COLO668 (cell line): ENCODE measurements at regions not wholly inside any gene's neighbourhood (a gene's known extent, or its start where the extent isn't known, plus 50 kb on each side); places are given as distances from the start of the nearest gene placed in this dataset.

Experiments used
- DNase-seq: peaks from one replicate; lab custom pipeline; 2025; ENCODE audit not compliant: unreplicated experiment; lab: John Stamatoyannopoulos, UW

DNA sequence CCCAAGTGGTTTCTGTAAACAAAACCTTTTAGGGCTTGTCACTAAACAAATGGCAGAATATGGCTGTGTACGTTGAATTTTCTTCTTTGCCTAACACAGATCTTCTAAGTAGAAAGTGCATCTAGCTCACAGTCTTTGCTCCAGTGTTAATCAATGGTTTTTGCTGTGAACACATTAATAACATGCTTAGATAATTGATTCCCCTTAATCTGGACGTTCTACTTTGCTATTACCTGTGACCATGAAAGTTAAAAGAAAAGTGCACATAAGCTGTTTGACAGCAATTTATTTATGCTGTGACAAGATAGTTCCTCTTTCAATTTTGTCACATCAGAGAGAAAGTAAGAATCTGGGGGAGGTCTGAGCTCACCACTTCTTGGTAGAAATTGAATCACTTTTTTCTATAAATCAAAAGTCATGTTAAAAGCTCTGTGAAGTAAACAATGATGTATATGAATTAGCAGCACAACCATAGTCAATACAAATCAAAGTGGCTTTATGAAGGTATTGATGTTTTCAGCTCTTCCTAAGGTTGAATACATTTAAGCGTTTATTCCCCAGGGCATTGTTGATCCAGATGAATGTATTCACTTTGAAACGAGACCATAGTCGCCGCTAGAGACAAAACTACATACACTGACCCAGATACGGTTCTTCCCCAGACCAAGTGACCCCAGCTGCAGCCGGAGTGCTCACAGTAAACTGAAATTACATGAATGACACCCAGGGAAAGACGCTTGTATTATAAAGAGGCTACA, 174.6 kb upstream of the ZNF608 start:
- no peak for DNase-seq

DNA sequence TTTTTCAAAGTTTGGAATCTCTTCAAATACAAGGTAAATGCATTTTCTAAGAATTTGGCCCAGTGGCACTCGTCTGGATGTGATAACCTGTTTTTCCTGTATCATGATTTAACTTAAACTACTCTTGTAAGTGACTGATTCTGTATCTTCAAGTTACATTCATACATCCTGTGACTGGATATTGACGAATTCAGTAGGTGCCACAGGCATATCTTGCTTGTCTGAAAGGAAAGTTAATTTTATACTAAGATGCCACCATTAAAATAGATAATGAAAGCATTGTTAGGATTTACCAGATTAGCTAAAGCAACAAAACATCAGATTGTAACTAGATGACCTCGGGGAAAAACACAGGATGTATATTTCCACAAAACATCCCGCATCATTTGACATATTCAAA, 175.3 kb upstream of the ZNF608 start:
- DNase-seq = no peak

DNA sequence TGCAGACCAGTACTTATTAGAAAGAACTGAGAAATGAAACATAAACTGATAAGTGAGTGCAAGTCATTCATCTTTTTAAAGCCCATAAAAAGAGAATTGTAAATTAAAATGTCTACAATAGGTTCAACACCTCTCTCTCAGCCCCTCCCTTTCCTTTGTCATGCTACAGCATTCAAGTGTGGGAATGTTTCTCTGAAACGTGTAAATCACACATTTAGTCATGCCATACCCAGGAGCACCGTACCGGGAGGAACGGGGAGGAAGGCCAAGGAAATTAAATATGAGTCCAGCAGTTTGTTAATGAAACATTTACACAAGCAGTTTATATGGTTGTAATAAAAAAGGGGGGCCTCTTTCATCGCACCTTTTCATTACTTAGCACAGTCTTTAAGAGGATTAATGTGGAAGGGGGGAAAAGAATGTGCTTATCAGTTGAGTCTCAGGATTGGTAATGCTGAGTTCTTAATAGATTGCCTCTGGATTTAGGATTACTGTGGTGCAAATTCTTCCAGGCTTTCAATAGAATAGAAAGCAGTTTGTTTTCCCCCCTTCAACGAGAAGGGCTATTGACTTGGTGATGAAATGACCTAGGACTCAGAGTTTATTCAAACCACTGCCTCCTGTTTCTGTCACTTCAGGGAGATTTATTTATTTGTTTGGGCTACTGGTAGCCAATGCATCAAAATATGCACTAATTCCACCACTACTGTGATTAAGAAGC, 176.0 kb upstream of the ZNF608 start:
- no peak for DNase-seq

DNA sequence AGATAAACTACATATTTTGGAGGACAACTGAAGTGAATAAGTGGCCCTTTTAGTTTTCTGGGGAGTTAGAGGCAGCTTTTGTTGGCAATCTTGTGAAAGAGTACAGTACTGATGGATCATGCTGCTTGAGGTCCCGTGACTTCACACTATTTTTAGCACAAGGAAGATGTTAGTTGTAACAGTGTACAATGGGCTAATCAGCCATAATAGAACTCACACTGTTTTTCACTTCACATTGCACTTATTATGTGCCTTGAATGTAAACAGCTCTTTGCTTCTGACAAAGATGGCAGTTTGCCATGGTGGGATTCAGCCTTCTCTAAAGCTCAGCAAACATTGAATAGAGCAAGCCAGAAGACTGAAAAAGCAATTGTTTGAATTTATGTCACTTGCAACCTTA, 176.7 kb upstream of the ZNF608 start:
- DNase-seq = peak; percentile 20

DNA sequence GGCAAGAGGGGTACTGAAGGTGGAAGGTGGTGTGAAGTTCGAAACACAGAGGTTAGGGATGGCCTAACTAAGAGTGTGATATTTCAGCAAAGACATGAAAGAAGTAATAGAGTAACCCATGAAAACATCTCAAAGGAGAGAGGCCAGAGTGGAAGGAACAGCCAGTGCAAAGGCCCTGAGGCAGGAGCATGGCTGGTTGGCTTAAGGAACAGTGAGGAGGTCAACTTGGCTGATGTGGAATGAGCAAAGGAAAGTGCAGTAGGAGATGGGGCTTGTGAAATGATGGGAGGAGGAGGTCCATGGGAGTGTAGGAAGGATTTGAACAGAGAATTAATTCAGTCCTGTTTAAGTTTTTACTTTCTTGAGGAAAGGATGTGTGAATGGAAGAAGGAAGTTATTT, 178.3 kb upstream of the ZNF608 start:
- no peak for DNase-seq

DNA sequence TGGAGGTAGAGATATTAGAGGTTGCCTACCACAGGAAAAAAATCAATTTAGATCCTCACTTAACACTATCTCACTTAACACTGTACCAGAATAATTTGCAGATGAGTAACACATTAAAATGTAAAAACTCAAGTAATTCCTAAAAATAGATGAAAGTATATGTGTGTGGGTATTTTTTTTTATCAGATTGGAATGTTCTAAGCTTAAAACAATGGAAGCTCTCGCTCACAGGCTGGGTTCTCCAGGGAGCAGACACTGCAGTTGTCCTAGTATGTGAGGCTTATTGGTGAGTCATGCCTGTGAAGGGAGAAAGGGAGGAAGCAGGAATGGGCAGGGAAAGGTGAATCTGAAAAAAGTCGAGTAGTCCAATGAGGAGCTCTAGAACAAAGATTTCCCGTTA, 181.3 kb upstream of the ZNF608 start:
- no peak for DNase-seq

DNA sequence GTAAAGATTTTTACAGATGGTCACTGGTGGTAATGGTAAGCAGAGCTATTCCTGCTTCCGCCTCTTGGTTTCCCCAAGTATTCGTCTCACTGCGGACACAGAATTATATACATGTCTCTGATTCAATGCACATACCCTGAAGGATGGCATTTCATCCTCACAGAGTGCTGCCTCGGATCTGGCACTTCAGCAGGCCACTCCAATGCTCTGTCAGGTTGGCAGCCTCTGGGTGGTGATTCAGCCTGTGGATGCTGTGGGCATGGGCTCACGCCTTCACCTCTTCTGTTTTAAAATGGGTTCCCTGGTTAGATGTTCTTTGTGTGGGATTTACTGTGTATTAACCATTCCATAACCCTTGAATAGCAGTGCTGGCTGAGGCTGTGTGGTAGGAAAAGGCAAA, 182.6 kb upstream of the ZNF608 start:
- DNase-seq = no peak

DNA sequence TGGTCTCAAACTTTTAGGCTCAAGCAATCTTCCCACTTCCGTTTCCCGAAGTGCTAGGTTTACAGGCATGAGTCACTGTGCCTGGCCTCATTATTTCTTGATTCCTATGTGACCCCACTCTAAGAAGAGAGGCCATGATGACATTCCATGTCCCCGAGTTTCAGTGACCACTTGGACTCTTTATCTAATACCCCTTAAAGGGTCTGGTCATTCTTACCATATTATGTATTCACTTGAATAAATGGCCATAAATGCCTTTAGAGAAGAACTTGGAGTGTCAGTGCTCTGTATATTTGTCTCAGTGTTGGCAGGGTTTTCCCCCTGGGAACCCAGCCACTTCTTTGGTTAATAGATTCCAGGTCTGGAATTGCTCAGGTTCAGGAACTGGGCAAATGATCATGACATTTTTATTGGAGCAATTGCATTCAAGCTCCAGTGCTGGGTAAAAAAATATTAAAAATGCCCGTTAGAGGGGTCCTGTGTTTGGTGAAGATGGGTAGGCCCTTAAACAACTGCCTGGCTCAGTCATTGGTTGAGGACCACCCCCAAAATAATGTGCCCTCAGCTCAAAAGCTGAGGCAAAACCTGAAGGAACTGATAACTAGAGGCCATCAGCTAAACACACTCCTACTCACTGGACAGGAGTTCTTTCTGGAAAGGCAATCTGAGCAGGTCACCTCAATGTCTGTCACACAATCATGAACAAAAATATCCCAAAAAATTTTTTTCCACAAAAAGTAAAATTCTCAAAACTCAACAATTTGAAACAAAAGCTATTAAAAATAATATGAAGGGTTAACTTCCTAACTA, 186.6 kb upstream of the ZNF608 start:
- DNase-seq = no peak

DNA sequence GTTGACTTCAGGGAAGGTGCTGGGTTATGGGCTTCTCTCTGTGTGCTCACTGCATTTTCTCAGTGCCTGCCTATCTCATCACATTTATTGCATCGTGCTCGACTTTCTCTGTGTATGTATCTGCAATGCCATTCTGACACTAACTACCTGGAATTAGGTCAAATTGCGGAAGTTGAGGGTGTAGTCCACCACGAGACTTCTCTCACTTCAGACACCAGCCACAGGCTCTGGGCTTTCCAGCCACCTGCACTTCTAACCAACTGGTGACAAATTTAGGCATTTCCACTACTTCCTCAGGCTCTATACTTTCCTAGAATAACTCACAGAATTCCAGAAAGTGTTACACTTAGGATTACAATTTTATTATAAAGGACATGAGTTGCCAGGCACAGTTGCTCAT, 188.6 kb upstream of the ZNF608 start:
- no peak for DNase-seq

DNA sequence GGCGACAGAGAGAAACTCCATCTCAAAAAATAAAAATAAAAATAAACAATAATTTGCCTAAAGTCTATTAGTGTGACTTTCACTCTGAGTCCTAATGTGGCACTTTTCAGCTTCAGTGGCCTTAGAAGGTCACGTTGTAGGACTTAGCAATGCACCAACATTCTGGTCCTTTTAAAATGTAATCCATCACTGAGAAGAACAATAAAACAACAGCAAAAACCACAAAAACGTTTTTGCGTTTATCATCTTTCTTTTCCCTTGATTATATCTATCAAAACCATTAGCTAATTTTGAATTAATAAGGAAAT, 190.1 kb upstream of the ZNF608 start:
- DNase-seq = no peak

DNA sequence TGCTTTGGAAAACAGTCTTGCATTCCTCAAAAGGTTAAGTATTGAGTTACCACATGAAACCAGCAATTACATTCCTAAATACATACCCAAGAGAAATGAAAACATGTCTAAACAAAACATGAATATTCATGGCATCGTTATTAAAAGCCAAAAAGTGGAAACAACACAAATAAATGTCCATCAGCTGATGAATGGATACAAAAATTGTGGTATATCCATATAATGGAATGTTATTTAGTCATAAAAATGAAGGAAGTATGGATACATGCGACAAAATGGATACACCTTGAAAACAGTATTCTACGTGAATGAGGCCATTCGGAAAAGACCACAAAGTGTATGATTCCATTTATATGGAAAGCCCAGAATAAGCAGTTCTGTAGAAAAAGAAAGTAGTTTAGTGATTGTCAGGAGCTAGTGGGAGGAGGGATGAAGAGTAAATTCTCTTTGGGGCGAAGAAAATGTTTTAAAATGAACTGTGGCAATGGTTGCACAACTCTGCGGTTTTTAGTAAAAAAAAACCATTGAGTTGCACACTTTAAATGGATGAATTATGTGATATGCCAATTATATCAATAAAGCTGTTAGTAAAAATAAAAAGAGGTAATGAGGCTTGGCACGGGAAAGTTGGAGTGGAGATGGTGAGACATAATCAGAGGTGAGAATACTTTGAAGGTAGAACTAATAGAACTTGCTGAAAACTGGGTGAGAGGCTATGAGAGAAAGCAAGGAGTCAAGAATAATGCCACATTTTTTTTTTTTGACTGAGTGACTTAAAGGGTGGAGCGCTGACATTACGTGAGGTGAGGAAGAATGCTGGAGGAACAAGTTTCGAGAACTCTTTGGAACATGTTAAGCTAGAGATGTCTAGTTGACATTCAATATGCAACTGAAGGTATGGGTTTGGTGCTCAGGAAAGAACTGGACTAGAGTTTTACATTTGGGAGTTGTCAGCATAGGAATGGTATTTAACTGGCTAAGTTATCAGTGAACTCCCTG, 194.9 kb upstream of the ZNF608 start:
- DNase-seq = no peak

DNA sequence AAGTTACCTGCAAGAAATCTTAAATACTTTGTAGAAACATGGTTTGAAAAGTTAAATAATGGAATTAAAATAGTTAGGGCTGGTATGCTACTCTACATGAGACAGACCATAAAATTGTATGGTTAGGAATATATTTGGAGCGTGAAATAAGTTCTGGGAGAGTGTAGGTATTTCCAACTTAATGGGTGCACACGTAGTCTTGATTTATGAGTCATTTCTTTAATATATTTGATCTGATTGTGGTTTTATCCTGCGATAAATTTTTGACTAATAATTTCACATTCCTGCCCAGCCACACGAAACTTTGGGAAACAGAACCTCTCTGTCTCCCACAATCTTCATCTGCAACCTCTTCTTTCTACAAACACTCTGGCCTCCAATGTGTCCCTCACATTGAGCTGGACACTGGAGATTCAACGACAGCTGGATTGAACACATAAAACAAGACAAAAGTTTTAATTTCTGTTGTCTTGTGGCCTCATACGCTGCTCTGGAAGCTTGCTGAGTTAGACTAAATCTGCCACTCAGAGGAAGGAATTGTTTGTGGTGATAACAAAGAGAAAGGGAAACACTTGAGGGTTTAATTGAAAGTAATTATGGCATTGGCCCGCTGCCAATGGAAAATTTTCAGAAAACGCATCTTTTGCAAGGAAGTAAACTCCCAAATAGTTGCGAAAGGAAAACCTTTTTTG, 201.8 kb upstream of the ZNF608 start:
- no peak for DNase-seq

DNA sequence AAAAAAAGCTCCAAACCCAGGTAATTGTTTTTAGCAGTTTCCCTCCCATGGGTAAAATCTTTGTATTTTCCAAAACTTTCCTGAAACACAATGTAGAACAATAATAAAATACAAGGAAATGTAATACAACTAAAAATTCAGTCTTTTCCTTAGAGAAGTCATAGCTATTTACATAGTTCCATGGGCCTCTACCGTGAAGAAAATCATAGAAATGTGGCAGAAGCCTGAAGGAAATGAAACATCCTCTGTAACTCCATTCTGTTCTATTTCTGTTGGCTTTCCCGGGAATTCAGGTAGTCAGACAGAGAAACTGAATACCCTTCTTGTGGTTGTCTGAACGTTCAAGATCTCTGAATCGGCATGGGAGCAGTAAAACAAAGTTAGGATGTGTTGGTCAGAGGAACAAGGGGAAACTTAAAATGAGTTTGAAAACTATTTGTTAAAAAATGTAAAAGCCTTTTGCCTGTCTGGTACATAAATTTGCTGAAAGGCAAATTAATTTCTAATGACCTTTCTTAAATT, 202.4 kb upstream of the ZNF608 start:
- DNase-seq = no peak

DNA sequence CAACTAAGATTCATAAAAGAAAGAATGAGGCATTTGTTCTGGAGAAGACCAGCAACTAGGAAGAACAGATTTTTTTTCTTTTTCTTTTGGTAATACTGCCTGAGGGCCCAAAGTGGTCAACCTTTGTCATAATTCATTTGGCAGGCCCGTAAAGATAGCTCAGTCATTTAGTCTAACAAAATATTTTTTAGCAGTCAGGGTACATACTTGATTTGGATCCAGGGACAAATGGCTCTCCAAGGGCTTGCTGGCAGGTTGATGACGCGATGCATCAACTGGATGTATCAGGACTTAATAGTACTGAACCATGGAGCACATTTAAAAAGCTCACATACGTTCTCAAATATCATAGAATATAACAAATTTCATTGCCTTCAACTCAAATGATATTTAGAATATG, 203.4 kb upstream of the ZNF608 start:
- DNase-seq = no peak

DNA sequence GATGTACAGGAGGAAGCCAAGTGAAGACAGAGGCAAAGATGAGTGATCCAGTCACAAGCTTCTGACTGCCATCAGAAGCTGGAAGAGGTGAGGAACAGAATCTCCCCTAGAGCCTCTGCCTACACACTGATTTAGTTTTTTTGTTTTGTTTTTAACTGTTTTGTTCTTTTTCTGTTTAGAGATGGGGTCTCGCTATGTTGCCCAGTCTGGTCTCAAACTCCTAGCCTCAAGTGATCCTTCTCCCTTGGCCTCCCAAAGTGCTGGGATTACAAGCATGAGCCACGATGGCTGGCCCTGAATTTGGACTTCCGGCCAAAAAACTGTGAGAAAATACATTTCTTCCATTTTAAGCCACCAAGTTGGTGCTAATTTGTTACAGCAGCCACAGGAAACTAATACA, 204.7 kb upstream of the ZNF608 start:
- DNase-seq = no peak

DNA sequence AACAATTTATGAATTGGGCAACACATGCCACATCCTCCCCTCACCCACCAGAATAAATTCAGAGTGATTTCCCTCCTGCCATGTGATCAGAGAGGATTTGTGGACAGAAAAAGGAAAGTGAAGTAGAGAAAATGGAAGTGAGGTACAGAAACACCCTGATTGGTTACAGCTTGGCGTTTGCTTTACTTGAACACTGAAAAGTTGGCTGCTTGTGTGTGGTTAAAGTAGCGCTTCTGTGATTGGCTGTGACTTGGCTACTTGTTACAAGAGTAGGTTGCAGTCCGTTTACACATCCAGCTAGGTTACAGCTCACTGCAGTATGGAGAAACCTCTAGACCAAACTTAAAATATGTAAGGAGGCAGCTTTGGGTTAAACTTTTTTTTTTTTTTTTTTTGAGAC, 205.2 kb upstream of the ZNF608 start:
- DNase-seq = no peak

DNA sequence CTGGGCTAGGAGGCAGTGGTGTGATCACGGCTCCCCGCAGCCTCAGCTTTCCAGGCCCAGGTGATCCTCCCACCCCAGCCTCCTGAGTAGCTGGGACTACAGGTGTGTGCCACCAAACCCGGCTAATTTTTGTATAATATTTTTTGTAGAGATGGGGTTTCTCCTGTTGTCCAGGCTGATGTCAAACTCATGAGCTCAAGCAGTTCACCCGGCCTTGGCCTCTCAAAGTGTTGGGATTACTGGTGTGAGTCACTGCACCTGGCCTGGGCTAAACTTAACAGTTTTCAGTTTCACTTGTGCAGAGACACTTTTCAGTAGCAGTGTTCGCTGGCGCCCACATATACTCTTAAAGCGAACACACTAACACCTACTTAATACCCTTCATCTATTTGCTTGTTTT, 205.6 kb upstream of the ZNF608 start:
- no peak for DNase-seq

DNA sequence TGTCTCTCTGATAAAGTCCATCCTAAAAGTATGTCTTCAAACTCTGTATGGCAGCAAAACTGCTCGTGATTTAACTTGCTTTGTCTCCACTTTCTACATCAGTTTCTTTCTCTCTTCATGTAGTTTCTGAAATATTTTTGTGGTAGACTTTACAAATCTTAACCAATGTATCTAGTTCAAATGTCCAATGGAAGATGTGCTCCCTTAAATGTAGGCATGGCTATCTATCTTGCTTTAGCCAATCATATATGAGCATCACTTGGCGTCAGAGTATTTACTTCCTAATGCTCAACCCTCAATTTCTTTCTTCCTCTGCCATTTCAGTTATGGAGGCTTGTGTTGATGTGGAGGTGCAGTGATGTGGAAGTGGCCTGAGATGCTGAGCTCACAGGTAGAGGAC, 206.1 kb upstream of the ZNF608 start:
- no peak for DNase-seq

DNA sequence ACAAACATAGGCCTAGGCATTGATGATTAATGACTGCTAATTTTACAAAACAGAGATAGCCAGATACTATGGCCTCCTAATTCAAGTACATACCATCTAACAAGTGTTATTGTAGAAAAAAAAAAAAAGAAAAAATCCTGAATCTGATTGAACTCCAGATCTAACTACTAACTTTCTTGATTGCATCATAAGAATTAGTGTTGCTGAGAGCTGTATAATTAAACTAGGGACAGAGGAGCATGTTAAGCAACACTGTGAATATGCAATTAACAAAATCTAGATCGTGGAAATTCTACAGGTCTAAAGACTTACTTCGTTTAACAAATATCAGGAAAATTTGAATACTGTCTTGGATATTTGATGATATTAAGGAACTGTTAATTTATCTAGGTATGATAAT, 208.3 kb upstream of the ZNF608 start:
- no peak for DNase-seq

DNA sequence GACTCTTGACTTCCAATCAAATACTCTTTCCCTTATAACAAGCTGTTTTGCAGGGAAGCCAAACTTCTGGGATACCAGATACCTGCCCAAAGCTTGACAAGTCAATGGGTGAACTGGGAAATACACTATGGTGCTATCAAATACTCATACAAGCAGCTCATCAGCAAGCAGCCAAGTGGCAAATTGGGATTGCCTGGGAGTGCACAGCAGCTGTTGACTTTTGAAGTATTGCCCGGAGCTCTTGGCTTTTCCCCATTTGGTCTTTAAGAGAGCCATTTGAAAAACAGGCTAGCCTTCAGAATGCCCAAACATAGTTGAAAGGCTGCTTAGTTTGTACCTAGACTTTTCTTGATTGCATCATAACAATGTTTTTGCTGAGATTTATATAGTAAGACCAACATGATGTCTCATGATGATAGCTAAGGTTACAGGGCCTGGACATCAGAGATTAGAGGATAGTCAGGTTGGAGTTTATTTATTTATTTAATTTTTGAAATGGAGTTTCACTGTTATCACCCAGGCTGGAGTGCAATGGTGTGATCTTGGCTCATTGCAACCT, 210.1 kb upstream of the ZNF608 start:
- no peak for DNase-seq
